ENCODE measurements at regions not wholly inside any gene's neighbourhood (a gene's known extent, or its start where the extent isn't known, plus 50 kb on each side); places are given as distances from the start of the nearest gene placed in this dataset.
A peak's percentile ranks its signal among the peaks of the same experiment; 100 is the strongest.
"Not testable (repeated sequence)": the region's sequence is repeated elsewhere in the genome, so short reads cannot be mapped to it uniquely, and the experiment has no call there.

- TF ChIP-seq, protein P1, sequence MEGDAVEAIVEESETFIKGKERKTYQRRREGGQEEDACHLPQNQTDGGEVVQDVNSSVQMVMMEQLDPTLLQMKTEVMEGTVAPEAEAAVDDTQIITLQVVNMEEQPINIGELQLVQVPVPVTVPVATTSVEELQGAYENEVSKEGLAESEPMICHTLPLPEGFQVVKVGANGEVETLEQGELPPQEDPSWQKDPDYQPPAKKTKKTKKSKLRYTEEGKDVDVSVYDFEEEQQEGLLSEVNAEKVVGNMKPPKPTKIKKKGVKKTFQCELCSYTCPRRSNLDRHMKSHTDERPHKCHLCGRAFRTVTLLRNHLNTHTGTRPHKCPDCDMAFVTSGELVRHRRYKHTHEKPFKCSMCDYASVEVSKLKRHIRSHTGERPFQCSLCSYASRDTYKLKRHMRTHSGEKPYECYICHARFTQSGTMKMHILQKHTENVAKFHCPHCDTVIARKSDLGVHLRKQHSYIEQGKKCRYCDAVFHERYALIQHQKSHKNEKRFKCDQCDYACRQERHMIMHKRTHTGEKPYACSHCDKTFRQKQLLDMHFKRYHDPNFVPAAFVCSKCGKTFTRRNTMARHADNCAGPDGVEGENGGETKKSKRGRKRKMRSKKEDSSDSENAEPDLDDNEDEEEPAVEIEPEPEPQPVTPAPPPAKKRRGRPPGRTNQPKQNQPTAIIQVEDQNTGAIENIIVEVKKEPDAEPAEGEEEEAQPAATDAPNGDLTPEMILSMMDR (IDR thresholded peaks at IDR 0.05) = no peak
- WGBS (ENCODE audit: insufficient coverage) = over 99% methylated on average over 6 of the region's 6 CpGs
- Histone ChIP-seq H3K4me1 (ENCODE audit: control insufficient read depth, insufficient read depth, low read length) (no peaks in the 10 kb centered on the region), H3K4me3 (ENCODE audit: low read length) (no peak overlapping the region), H3K9me3 (ENCODE audit: control insufficient read depth, insufficient read depth, low read length) (no peaks in the 10 kb centered on the region), H3K27ac (ENCODE audit: low read length) (no peak overlapping the region), H3K36me3 (ENCODE audit: control insufficient read depth, insufficient read depth, low read length) (peaks cover 22% of the 10 kb centered on the region), H3K27me3 (ENCODE audit: control insufficient read depth, insufficient read depth, low read length) (no peaks in the 10 kb centered on the region)
- Mint-ChIP-seq H3K9me3 (no peaks in the 10 kb centered on the region), H3K27me3 (ENCODE audit: low read depth in 2 of 2) (no peaks in the 10 kb centered on the region), H3K4me3 (no peak overlapping the region), H3K27ac (no peak overlapping the region), H3K36me3 (no peaks in the 10 kb centered on the region), H3K4me1 (peaks cover 13 to 14% of the 10 kb centered on the region in 2 donors)
- ATAC-seq = no peak
- no peak for DNase-seq
- intact Hi-C loops (cut with micrococcal nuclease) = no loop called here
Observed at GRCh38 chr7:149558149-149558861, 60.7 kb upstream of the ZNF746 start.

DNA sequence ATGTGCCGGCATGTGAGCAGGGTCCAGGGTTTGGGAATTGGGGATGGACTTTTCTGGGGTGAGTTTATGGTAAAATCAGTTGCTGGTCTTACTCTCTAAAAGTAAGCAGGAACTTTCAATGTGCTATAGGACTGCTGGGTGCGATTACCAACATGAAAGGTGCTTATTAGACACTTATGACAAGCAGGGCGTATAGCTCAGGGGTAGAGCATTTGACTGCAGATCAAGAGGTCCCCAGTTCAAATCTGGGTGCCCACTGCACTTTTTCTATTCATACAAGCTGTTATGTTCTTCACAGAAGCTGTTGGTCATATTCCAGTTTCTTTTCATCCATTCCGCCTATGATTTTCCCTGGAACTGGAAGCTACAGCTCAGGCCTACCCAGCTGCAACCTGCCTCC is 58.9 kb upstream of the ZNF746 start:
- H3K27ac Mint-ChIP-seq = peak overlapping the region in 1 of 2 donors; percentile 33
- ATAC-seq; DNase-seq; H3K9me3 Mint-ChIP-seq; H3K27ac ChIP-seq (ENCODE audit: low read length); H3K4me3 Mint-ChIP-seq; H3K27me3 ChIP-seq (ENCODE audit: control insufficient read depth, insufficient read depth, low read length); H3K9me3 ChIP-seq (ENCODE audit: control insufficient read depth, insufficient read depth, low read length); H3K4me1 ChIP-seq (ENCODE audit: control insufficient read depth, insufficient read depth, low read length); H3K27me3 Mint-ChIP-seq (ENCODE audit: low read depth in 2 of 2); H3K4me3 ChIP-seq (ENCODE audit: low read length); intact Hi-C loops (cut with micrococcal nuclease): not testable (repeated sequence)
- over 99% methylated on average over 4 of the region's 4 CpGs for WGBS (ENCODE audit: insufficient coverage)
- H3K36me3 Mint-ChIP-seq = peaks cover 11% of the 10 kb centered on the region
- peaks cover 13% of the 10 kb centered on the region in 2 donors for H3K4me1 Mint-ChIP-seq
- peaks cover 35% of the 10 kb centered on the region for H3K36me3 ChIP-seq (ENCODE audit: control insufficient read depth, insufficient read depth, low read length)

DNA sequence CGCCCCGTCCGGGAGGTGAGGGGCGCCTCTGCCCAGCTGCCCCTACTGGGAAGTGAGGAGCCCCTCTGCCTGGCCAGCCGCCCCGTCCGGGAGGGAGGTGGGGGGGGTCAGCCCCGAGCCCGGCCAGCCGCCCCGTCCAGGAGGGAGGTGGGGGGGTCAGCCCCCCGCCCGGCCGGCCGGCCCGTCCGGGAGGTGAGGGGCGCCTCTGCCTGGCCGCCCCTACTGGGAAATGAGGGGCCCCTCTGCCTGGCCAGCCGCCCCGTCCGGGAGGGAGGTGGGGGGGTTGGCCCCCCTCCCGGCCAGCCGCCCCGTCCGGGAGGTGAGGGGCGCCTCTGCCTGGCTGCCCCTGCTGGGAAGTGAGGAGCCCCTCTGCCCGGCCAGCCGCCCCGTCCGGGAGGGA is 57.2 kb upstream of the ZNF746 start:
- WGBS (ENCODE audit: insufficient coverage) = 95% methylated on average over 26 of the region's 31 CpGs
- H3K4me1 ChIP-seq (ENCODE audit: control insufficient read depth, insufficient read depth, low read length); intact Hi-C loops (cut with micrococcal nuclease); H3K4me1 Mint-ChIP-seq; DNase-seq; H3K9me3 Mint-ChIP-seq; H3K4me3 Mint-ChIP-seq; H3K4me3 ChIP-seq (ENCODE audit: low read length); H3K27ac ChIP-seq (ENCODE audit: low read length); H3K27ac Mint-ChIP-seq; H3K27me3 Mint-ChIP-seq (ENCODE audit: low read depth in 2 of 2); H3K9me3 ChIP-seq (ENCODE audit: control insufficient read depth, insufficient read depth, low read length); ATAC-seq; H3K27me3 ChIP-seq (ENCODE audit: control insufficient read depth, insufficient read depth, low read length): not testable (repeated sequence)
- H3K36me3 Mint-ChIP-seq = peaks cover 11% of the 10 kb centered on the region
- H3K36me3 ChIP-seq (ENCODE audit: control insufficient read depth, insufficient read depth, low read length) = peaks cover 47% of the 10 kb centered on the region

- H3K4me1 Mint-ChIP-seq; H3K9me3 ChIP-seq (ENCODE audit: control insufficient read depth, insufficient read depth, low read length); H3K27ac Mint-ChIP-seq; H3K27me3 ChIP-seq (ENCODE audit: control insufficient read depth, insufficient read depth, low read length); H3K4me1 ChIP-seq (ENCODE audit: control insufficient read depth, insufficient read depth, low read length); H3K27ac ChIP-seq (ENCODE audit: low read length); H3K4me3 Mint-ChIP-seq; H3K4me3 ChIP-seq (ENCODE audit: low read length); H3K27me3 Mint-ChIP-seq (ENCODE audit: low read depth in 2 of 2); ATAC-seq; intact Hi-C loops (cut with micrococcal nuclease); DNase-seq; H3K9me3 Mint-ChIP-seq: not testable (repeated sequence)
- H3K36me3 ChIP-seq (ENCODE audit: control insufficient read depth, insufficient read depth, low read length) = peaks cover 55% of the 10 kb centered on the region
- H3K36me3 Mint-ChIP-seq = peaks cover 11% of the 10 kb centered on the region
- 98% methylated on average over 27 of the region's 27 CpGs for WGBS (ENCODE audit: insufficient coverage)
Observed at GRCh38 chr7:149553991-149554390, 56.4 kb upstream of the ZNF746 start.

- H3K27ac Mint-ChIP-seq = peak overlapping the region; percentile 15 to 36
- intact Hi-C loops (cut with micrococcal nuclease) = no loop called here
Observed at GRCh38 chr7:149552799-149553198, 55.2 kb upstream of the ZNF746 start.

More at GRCh38 chr7:149552799-149553198, 55.2 kb upstream of the ZNF746 start:
- Mint-ChIP-seq H3K36me3 (peaks cover 11% of the 10 kb centered on the region), H3K4me3 (no peak overlapping the region), H3K9me3 (no peaks in the 10 kb centered on the region), H3K27me3 (ENCODE audit: low read depth in 2 of 2) (no peaks in the 10 kb centered on the region), H3K4me1 (no peaks in the 10 kb centered on the region)
- H3K36me3 ChIP-seq (ENCODE audit: control insufficient read depth, insufficient read depth, low read length) = peaks cover 60% of the 10 kb centered on the region
- H3K4me3 ChIP-seq (ENCODE audit: low read length) = no peak overlapping the region
- no peaks in the 10 kb centered on the region for H3K4me1 ChIP-seq (ENCODE audit: control insufficient read depth, insufficient read depth, low read length)
- H3K27me3 ChIP-seq (ENCODE audit: control insufficient read depth, insufficient read depth, low read length) = no peaks in the 10 kb centered on the region
- H3K9me3 ChIP-seq (ENCODE audit: control insufficient read depth, insufficient read depth, low read length) = no peaks in the 10 kb centered on the region
- 77% methylated on average over 3 of the region's 3 CpGs for WGBS (ENCODE audit: insufficient coverage)
- ATAC-seq (no peak), DNase-seq (no peak)
- TF ChIP-seq, protein P1 (IDR thresholded peaks at IDR 0.05) = no peak
- H3K27ac ChIP-seq (ENCODE audit: low read length) = no peak overlapping the region

All from natural killer cell (primary cell).